Testis (tissue), 2 donors: ENCODE measurements at regions not wholly inside any gene's neighbourhood (a gene's known extent, or its start where the extent isn't known, plus 50 kb on each side); places are given as distances from the start of the nearest gene placed in this dataset.

Experiments
- POLR2A ChIP-seq: fragments of 450-650 bp; IDR thresholded peaks from one replicate; pipeline ENCODE4 v1.6.1; 2017; ENCODE audit warnings: antibody characterized with exemption, mild to moderate bottlenecking, moderate library complexity
- TF ChIP-seq, protein P1 (sequence below), 3 experiments: fragments of 450-650 bp in 2 of 3; fragments of 200-600 bp in 1 of 3; sonication (generic) in 1 of 3; IDR thresholded peaks; one replicate each; pipeline ENCODE4 v1.5.1; 2016 to 2019; ENCODE audit warnings: antibody characterized with exemption in 3 of 3, mild to moderate bottlenecking in 2 of 3, moderate library complexity in 1 of 3

DNA sequence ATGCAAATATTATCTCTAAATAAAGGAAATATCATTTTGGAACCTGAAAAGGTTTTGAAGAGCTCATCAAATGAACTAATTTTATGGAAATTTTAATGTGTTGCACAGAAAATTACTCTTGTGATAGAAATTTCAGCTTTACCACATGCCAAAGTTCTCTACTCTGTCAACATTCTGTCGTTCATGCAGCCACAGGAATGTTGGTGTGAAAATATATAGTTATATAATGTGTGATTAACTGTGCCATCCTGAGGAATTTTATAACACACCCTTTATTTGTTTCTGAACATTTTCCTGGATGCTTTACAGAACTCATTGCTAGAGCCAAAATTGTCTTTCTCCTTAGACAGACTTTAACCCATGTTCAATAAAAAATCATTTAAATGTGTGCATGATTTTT, 202.5 kb upstream of the SLC8A1 start:
- TF ChIP-seq, protein P1, sequence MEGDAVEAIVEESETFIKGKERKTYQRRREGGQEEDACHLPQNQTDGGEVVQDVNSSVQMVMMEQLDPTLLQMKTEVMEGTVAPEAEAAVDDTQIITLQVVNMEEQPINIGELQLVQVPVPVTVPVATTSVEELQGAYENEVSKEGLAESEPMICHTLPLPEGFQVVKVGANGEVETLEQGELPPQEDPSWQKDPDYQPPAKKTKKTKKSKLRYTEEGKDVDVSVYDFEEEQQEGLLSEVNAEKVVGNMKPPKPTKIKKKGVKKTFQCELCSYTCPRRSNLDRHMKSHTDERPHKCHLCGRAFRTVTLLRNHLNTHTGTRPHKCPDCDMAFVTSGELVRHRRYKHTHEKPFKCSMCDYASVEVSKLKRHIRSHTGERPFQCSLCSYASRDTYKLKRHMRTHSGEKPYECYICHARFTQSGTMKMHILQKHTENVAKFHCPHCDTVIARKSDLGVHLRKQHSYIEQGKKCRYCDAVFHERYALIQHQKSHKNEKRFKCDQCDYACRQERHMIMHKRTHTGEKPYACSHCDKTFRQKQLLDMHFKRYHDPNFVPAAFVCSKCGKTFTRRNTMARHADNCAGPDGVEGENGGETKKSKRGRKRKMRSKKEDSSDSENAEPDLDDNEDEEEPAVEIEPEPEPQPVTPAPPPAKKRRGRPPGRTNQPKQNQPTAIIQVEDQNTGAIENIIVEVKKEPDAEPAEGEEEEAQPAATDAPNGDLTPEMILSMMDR (IDR thresholded peaks at IDR 0.05): no peak
- no peak for TF ChIP-seq POLR2A
